Upper lobe of right lung (tissue), 1 donor: ENCODE measurements at regions not wholly inside any gene's neighbourhood (a gene's known extent, or its start where the extent isn't known, plus 50 kb on each side); places are given as distances from the start of the nearest gene placed in this dataset.

Experiments used
- ATAC-seq: fragments of 200-7000 bp; cut with Tn5 transposase; one replicate; pipeline ENCODE4 v1.9.1; 2020; ENCODE audit warnings: mild to moderate bottlenecking, moderate library complexity
- DNase-seq: peaks from one replicate; pipeline ENCODE4 v3.0.0-alpha.2; 2020
- H3K27ac ChIP-seq: fragments of 200-600 bp; one replicate; pipeline ENCODE4 v1.8.0; 2022
- H3K27me3 ChIP-seq: fragments of 200-600 bp; one replicate; pipeline ENCODE4 v1.8.0; 2022; ENCODE audit warnings: mild to moderate bottlenecking
- H3K36me3 ChIP-seq: fragments of 200-600 bp; one replicate; pipeline ENCODE4 v1.8.0; 2022
- H3K4me1 ChIP-seq: fragments of 200-600 bp; one replicate; pipeline ENCODE4 v1.8.0; 2022
- H3K4me3 ChIP-seq: fragments of 200-600 bp; one replicate; pipeline ENCODE4 v1.8.0; 2022; ENCODE audit warnings: mild to moderate bottlenecking
- H3K9me3 ChIP-seq: fragments of 200-600 bp; one replicate; pipeline ENCODE4 v1.8.0; 2022
- CTCF ChIP-seq: fragments of 200-600 bp; IDR thresholded peaks from one replicate; pipeline ENCODE4 v1.8.0; 2022; ENCODE audit warnings: antibody characterized with exemption
- intact Hi-C: fragments of 100-400 bp; cut with DNase I; formaldehyde crosslinking; loops from one replicate; pipeline ENCODE4 v1.11.0; 2022
- donor health status: DM: no; HTN: yes; CAD: no; lungs with severe emphysema.

GRCh38 chr7:17495655-17496394 is 197.4 kb downstream of the AHR start:
- intact Hi-C loops = no loop called here
- no peak overlapping the region for H3K27ac ChIP-seq
- H3K27me3 ChIP-seq = no peaks in the 10 kb centered on the region
- ATAC-seq = no peak
- no peaks in the 10 kb centered on the region for H3K4me1 ChIP-seq
- no peaks in the 10 kb centered on the region for H3K36me3 ChIP-seq
- no peaks in the 10 kb centered on the region for H3K9me3 ChIP-seq
- no peak for DNase-seq
- TF ChIP-seq CTCF = no peak
- H3K4me3 ChIP-seq = no peak overlapping the region

- H3K9me3 ChIP-seq = no peaks in the 10 kb centered on the region
- no peak for ATAC-seq
- no peak overlapping the region for H3K27ac ChIP-seq
- peaks cover 3% of the 10 kb centered on the region for H3K4me1 ChIP-seq
- no peaks in the 10 kb centered on the region for H3K27me3 ChIP-seq
- no peak for DNase-seq
- no peak for TF ChIP-seq CTCF
- no peak overlapping the region for H3K4me3 ChIP-seq
- intact Hi-C loops = no loop called here
- no peaks in the 10 kb centered on the region for H3K36me3 ChIP-seq
These were observed 198.7 kb downstream of the AHR start for GRCh38 chr7:17497136-17497535.

- no peaks in the 10 kb centered on the region for H3K27me3 ChIP-seq
- no peaks in the 10 kb centered on the region for H3K9me3 ChIP-seq
- no peak for TF ChIP-seq CTCF
- no peak overlapping the region for H3K4me3 ChIP-seq
- no peak overlapping the region for H3K27ac ChIP-seq
- intact Hi-C loops = no loop called here
- H3K36me3 ChIP-seq = no peaks in the 10 kb centered on the region
- peaks cover 3% of the 10 kb centered on the region for H3K4me1 ChIP-seq
- ATAC-seq (no peak), DNase-seq (no peak)
These were observed 199.2 kb downstream of the AHR start for GRCh38 chr7:17497549-17498167.

GRCh38 chr7:17498230-17498629 is 199.8 kb downstream of the AHR start:
- Histone ChIP-seq H3K9me3 (no peaks in the 10 kb centered on the region), H3K27ac (no peak overlapping the region), H3K27me3 (no peaks in the 10 kb centered on the region), H3K36me3 (no peaks in the 10 kb centered on the region), H3K4me1 (peaks cover 3% of the 10 kb centered on the region), H3K4me3 (no peak overlapping the region)
- intact Hi-C loops = no loop called here
- no peak for DNase-seq
- no peak for TF ChIP-seq CTCF
- no peak for ATAC-seq

- peak; percentile 25 for ATAC-seq
- intact Hi-C loops = no loop called here
- peaks cover 3% of the 10 kb centered on the region for H3K4me1 ChIP-seq
- H3K9me3 ChIP-seq = no peaks in the 10 kb centered on the region
- no peak overlapping the region for H3K27ac ChIP-seq
- no peak overlapping the region for H3K4me3 ChIP-seq
- no peaks in the 10 kb centered on the region for H3K27me3 ChIP-seq
- no peak for DNase-seq
- no peak for TF ChIP-seq CTCF
- H3K36me3 ChIP-seq = no peaks in the 10 kb centered on the region
These were observed 202.3 kb downstream of the AHR start for GRCh38 chr7:17500736-17501135.
